H1 (cell line): ENCODE measurements at regions not wholly inside any gene's neighbourhood (a gene's known extent, or its start where the extent isn't known, plus 50 kb on each side); places are given as distances from the start of the nearest gene placed in this dataset.

Experiments used
- CTCF ChIA-PET: fragments of 300-600 bp; sonication (Branson Sonifier 250); formaldehyde crosslinking; loops from one replicate; lab custom pipeline; 2021; ENCODE audit not compliant: partially characterized antibody; lab: Charles Lee
- POLR2A ChIA-PET: fragments of 300-600 bp; sonication (Branson Sonifier 250); formaldehyde crosslinking; loops from one replicate; lab custom pipeline; 2021; ENCODE audit warnings: inconsistent platforms; ENCODE audit not compliant: partially characterized antibody; lab: Charles Lee
- DNase-seq, 2 experiments: peaks; one replicate each; pipeline versions ENCODE4 v3.0.0 to v3.0.0-alpha.2; 2010 to 2022; ENCODE audit warnings: low spot score in 2 of 2, low read depth in 1 of 2, mixed read lengths in 1 of 2
- FAIRE-seq: peaks from 2 replicates; lab custom pipeline; 2011; peaks lifted over from hg19 to GRCh38; lab: Jason Lieb, UNC
- H2AFZ ChIP-seq: 2 replicates; pipeline ENCODE4 v1.8.1; 2012; ENCODE audit warnings: low read length, inconsistent platforms
- H2AK5ac ChIP-seq: 2 replicates; pipeline ENCODE4 v1.6.1; 2013; ENCODE audit warnings: low read depth, low read length
- H2BK120ac ChIP-seq: replicated peaks from 2 replicates; pipeline ENCODE3; 2013; ENCODE audit warnings: low read depth, low read length, inconsistent platforms
- H2BK12ac ChIP-seq: 2 replicates; pipeline ENCODE4 v1.6.1; 2013; ENCODE audit warnings: low read depth, low read length
- H2BK15ac ChIP-seq: 2 replicates; pipeline ENCODE4 v1.6.1; 2013; ENCODE audit warnings: low read length
- H2BK20ac ChIP-seq: 2 replicates; pipeline ENCODE4 v1.6.1; 2013; ENCODE audit warnings: low read length
- H2BK5ac ChIP-seq: 2 replicates; pipeline ENCODE4 v1.6.1; 2013; ENCODE audit warnings: low read depth, low read length
- H3K14ac ChIP-seq: 2 replicates; pipeline ENCODE4 v1.6.1; 2013; ENCODE audit warnings: inconsistent platforms; ENCODE audit not compliant: insufficient read length
- H3K18ac ChIP-seq: 2 replicates; pipeline ENCODE4 v1.6.1; 2013; ENCODE audit warnings: low read length; ENCODE audit errors: extremely low read depth
- H3K23ac ChIP-seq: 2 replicates; pipeline ENCODE4 v1.6.1; 2013; ENCODE audit warnings: inconsistent platforms; ENCODE audit not compliant: insufficient read length
- H3K23me2 ChIP-seq: 2 replicates; pipeline ENCODE4 v1.6.1; 2013; ENCODE audit warnings: low read depth, low read length
- H3K27ac ChIP-seq: 2 replicates; pipeline ENCODE4 v1.6.1; 2011; ENCODE audit warnings: low read depth, low read length, inconsistent platforms
- H3K27me3 ChIP-seq, 4 experiments: replicated peaks in 1 of 4; 1 replicate in 1 of 4; 2 replicates in 3 of 4; pipeline versions ENCODE4 v1.6.1 to v1.8.1; 2011 to 2013; ENCODE audit warnings: low read length in 3 of 4, mild to moderate bottlenecking in 3 of 4, inconsistent platforms in 2 of 4, mixed read lengths in 2 of 4, moderate library complexity in 1 of 4; ENCODE audit not compliant: control insufficient read depth in 3 of 4, insufficient read depth in 3 of 4; ENCODE audit errors: extremely low read depth in 1 of 4
- H3K36me3 ChIP-seq, 4 experiments: 2 replicates each; pipeline versions ENCODE4 v1.6.1 to v1.8.1; 2011 to 2013; ENCODE audit warnings: mild to moderate bottlenecking in 4 of 4, low read length in 3 of 4, moderate library complexity in 2 of 4, control low read depth in 1 of 4, inconsistent platforms in 1 of 4; ENCODE audit not compliant: insufficient read depth in 4 of 4, control insufficient read depth in 2 of 4
- H3K4ac ChIP-seq: replicated peaks from 2 replicates; pipeline ENCODE3; 2013; ENCODE audit warnings: low read length, low read depth, mixed read lengths, inconsistent platforms; ENCODE audit not compliant: insufficient read length
- H3K4me1 ChIP-seq, 4 experiments: replicated peaks in 1 of 4; 1 replicate in 1 of 4; 2 replicates in 3 of 4; pipeline versions ENCODE4 v1.6.1 to v1.8.1; 2011 to 2013; ENCODE audit warnings: low read length in 3 of 4, inconsistent platforms in 2 of 4, mixed read lengths in 1 of 4; ENCODE audit not compliant: insufficient read depth in 4 of 4, control insufficient read depth in 3 of 4
- H3K4me2 ChIP-seq, 2 experiments: 2 replicates each; pipeline versions ENCODE4 v1.6.1 to v1.8.1; 2011 to 2013; ENCODE audit warnings: low read depth in 2 of 2, low read length in 2 of 2, control low read depth in 1 of 2, inconsistent platforms in 1 of 2, mild to moderate bottlenecking in 1 of 2; ENCODE audit not compliant: insufficient read depth in 1 of 2
- H3K4me3 ChIP-seq, 4 experiments: fragments of 200-600, 300-600 bp in 1 of 4; sonication (generic), shearing (Covaris generic), sonication (Bioruptor Twin) in 1 of 4; 2 replicates each; pipeline versions ENCODE4 v1.5.1 to v1.8.1; 2011 to 2016; ENCODE audit warnings: low read length in 4 of 4, low read depth in 3 of 4, control low read depth in 2 of 4, inconsistent platforms in 2 of 4, mild to moderate bottlenecking in 2 of 4, mixed read lengths in 1 of 4, moderate library complexity in 1 of 4; ENCODE audit not compliant: insufficient read depth in 2 of 4; ENCODE audit errors: extremely low read depth in 1 of 4
- H3K56ac ChIP-seq: replicated peaks from 2 replicates; pipeline ENCODE3; 2013; ENCODE audit warnings: low read depth, mild to moderate bottlenecking, mixed read lengths, low read length, inconsistent platforms; ENCODE audit not compliant: insufficient read length
- H3K79me1 ChIP-seq: 2 replicates; pipeline ENCODE4 v1.6.1; 2013; ENCODE audit warnings: low read depth, low read length, control low read depth
- H3K79me2 ChIP-seq, 2 experiments: 2 replicates each; pipeline versions ENCODE4 v1.6.1 to v1.8.1; 2012 to 2013; ENCODE audit warnings: low read length in 2 of 2, mild to moderate bottlenecking in 2 of 2, inconsistent platforms in 1 of 2; ENCODE audit not compliant: insufficient read depth in 2 of 2, control insufficient read depth in 1 of 2
- H3K9ac ChIP-seq, 4 experiments: replicated peaks in 1 of 4; 1 replicate in 1 of 4; 2 replicates in 3 of 4; pipeline versions ENCODE4 v1.6.1 to v1.8.1; 2011 to 2013; ENCODE audit warnings: low read depth in 3 of 4, low read length in 3 of 4, control low read depth in 2 of 4, mild to moderate bottlenecking in 2 of 4, moderate library complexity in 2 of 4, inconsistent platforms in 1 of 4; ENCODE audit errors: extremely low read depth in 1 of 4
- H3K9me3 ChIP-seq, 2 experiments: 2 replicates each; pipeline versions ENCODE4 v1.6.1 to v1.8.1; 2012 to 2013; ENCODE audit warnings: mild to moderate bottlenecking in 2 of 2, moderate library complexity in 2 of 2, control low read depth in 1 of 2, inconsistent platforms in 1 of 2, low read depth in 1 of 2, low read length in 1 of 2, mixed read lengths in 1 of 2; ENCODE audit not compliant: insufficient read depth in 2 of 2
- H4K20me1 ChIP-seq, 2 experiments: replicated peaks in 1 of 2; 2 replicates each; pipeline versions ENCODE3 to v1.8.1; 2011 to 2013; ENCODE audit warnings: inconsistent platforms in 2 of 2, low read length in 2 of 2, mild to moderate bottlenecking in 1 of 2; ENCODE audit not compliant: insufficient read depth in 2 of 2, control insufficient read depth in 1 of 2
- H4K5ac ChIP-seq: 2 replicates; pipeline ENCODE4 v1.6.1; 2013; ENCODE audit warnings: low read length, low read depth, mixed read lengths, inconsistent platforms; ENCODE audit not compliant: insufficient read length
- H4K8ac ChIP-seq: 2 replicates; pipeline ENCODE4 v1.8.0; 2013; ENCODE audit warnings: mild to moderate bottlenecking, moderate library complexity, low read length, inconsistent platforms; ENCODE audit not compliant: insufficient read depth; ENCODE audit errors: extremely low read depth
- H4K91ac ChIP-seq: replicated peaks from 2 replicates; pipeline ENCODE3; 2013; ENCODE audit warnings: low read length, mixed read lengths, inconsistent platforms; ENCODE audit not compliant: insufficient read length
- ASH2L ChIP-seq: fragments of 200-600, 300-600 bp; sonication (generic); IDR thresholded peaks from one replicate; pipeline ENCODE4 v1.7.1; 2017; ENCODE audit warnings: low read length
- CBX8 ChIP-seq: fragments of 300-800, 300-1000 bp; sonication (generic); IDR thresholded peaks from 2 replicates; pipeline ENCODE4 v1.7.1; 2016; ENCODE audit warnings: low read depth, low read length, borderline replicate concordance
- FOSL1 ChIP-seq: IDR thresholded peaks from 2 replicates; pipeline ENCODE4 v1.6.1; 2011; ENCODE audit warnings: mild to moderate bottlenecking, low read depth, low read length, moderate library complexity; ENCODE audit not compliant: insufficient read depth
- GABPA ChIP-seq: IDR thresholded peaks from 2 replicates; pipeline ENCODE4 v1.6.1; 2011; ENCODE audit warnings: mild to moderate bottlenecking, low read length, moderate library complexity, borderline replicate concordance; ENCODE audit not compliant: insufficient read depth
- JUN ChIP-seq: IDR thresholded peaks from 2 replicates; pipeline ENCODE4 v1.6.1; 2011; ENCODE audit warnings: low read depth, mild to moderate bottlenecking, improper control_type of control experiment, low read length
- RBBP5 ChIP-seq: IDR thresholded peaks from 2 replicates; pipeline ENCODE4 v1.7.1; 2012; ENCODE audit warnings: low read depth, mild to moderate bottlenecking, inconsistent platforms, low read length, moderate library complexity, borderline replicate concordance
- RNF2 ChIP-seq: fragments of 200-900, 300-1000 bp; sonication (generic); IDR thresholded peaks from 2 replicates; pipeline ENCODE4 v1.7.1; 2016; ENCODE audit warnings: borderline replicate concordance, low read depth, mild to moderate bottlenecking, antibody characterized with exemption, low read length; ENCODE audit not compliant: poor library complexity, severe bottlenecking; ENCODE audit errors: missing control alignments
- SRF ChIP-seq: IDR thresholded peaks from 2 replicates; pipeline ENCODE4 v1.6.1; 2011; ENCODE audit warnings: mild to moderate bottlenecking, low read depth, low read length, moderate library complexity
- TEAD4 ChIP-seq: IDR thresholded peaks from 2 replicates; pipeline ENCODE4 v1.6.1; 2012; ENCODE audit warnings: low read depth, low read length, inconsistent platforms, mixed read lengths
- WGBS, 2 experiments: shearing (Covaris generic) in 1 of 2; methylation state at CpG; one replicate each; pipeline versions ENCODE4 v1.1.6 to v1.1.7; 2013 to 2015; ENCODE audit warnings: low lambda C conversion rate in 2 of 2, mixed read lengths in 2 of 2, inconsistent platforms in 1 of 2, low coverage in 1 of 2, missing lambda C conversion rate in 1 of 2; ENCODE audit not compliant: insufficient replicate concordance in 2 of 2, insufficient coverage in 1 of 2, insufficient read length in 1 of 2; ENCODE audit errors: extremely low coverage in 1 of 2, missing lambda C conversion rate in 1 of 2; 5-methylcytosine and 5-hydroxymethylcytosine counted together

DNA sequence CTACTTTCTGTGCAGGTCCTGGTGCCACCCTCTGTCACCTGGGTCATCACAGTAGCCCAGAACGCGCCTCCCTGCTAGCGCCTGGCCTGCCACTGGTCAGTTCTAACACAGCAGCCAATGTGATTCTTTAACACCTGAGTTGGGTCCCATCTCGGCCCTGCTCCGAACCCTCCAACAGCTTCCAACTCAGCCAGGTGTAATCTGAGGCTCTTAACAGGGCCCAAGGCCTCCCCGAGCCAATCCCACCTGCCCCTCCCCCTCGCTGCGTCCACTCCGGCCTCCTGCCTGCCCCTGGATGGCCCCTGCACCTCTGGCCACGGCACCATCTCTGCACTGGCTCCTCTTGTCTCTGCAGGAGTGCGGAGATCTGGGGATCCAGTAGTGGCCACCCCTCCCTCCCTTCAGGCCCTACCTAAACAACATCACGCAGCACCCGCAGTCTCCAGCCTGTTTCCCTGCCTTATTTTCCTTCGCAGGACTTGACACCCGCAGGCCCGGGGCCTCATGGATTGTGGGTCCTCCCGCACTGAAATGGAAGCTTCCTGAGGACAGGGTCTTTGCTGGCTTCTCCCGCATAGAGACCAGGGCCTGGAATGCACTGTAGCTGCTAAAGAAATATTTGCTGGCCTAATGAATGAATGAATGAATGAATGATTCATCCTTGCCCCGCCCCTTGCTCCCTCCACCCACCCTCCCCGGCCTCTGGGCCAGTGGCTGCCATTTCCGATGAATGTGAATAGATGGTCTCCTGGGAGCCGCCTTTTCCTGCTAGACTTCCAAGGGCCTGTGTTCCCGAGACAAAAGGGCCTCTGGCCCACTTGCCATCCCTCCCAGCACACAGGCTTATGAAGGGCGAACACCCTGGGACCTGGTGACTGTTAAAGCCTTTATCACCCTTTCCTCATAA, 174.8 kb upstream of the FOXF1 start:
- no peak for FAIRE-seq
- CTCF ChIA-PET: interaction anchor here (1.7 kb wide), 1 partner anchor 182 kb away, joined by 4 read pairs; no protein-coding TSS in a partner anchor
- 83% methylated on average over 21 of the region's 24 CpGs; no CpG with 5 or more reads in 1 of the 2 experiments for WGBS, 2 experiments

More for the DNA sequence above, 174.8 kb upstream of the FOXF1 start:
- Histone ChIP-seq H2BK15ac (no peak overlapping the region), H3K27me3 (0 out of 7 replicates have a peak, but pooled peaks cover 0 to 2% (median 0%) of the 10 kb centered on the region in 4 experiments), H3K23ac (no peak overlapping the region), H2BK5ac (no peak overlapping the region), H2BK12ac (no peak overlapping the region), H3K4ac (no peak overlapping the region), H3K4me3 (no peak overlapping the region), H2AK5ac (no peak overlapping the region), H4K8ac (no peak overlapping the region; the same call in 1 of the 2 replicates), H2AFZ (no peak overlapping the region), H3K14ac (no peak overlapping the region), H3K56ac (no peak overlapping the region), H3K79me2 (no peaks in the 10 kb centered on the region), H2BK20ac (no peak overlapping the region), H4K91ac (no peak overlapping the region), H3K36me3 (no peaks in the 10 kb centered on the region), H2BK120ac (no peak overlapping the region), H3K9ac (no peak overlapping the region), H3K27ac (no peak overlapping the region), H3K79me1 (no peaks in the 10 kb centered on the region), H4K5ac (no peak overlapping the region), H3K4me1 (peaks cover 0 to 11% (median 1%) of the 10 kb centered on the region in 4 experiments; a peak in 3 of 7 replicates), H3K4me2 (no peak overlapping the region)
- POLR2A ChIA-PET: no interaction called here
- DNase-seq: no peak
- TF ChIP-seq RBBP5: no peak
- TF ChIP-seq TEAD4: no peak
- TF ChIP-seq CBX8: no peak
- no peak for TF ChIP-seq RNF2
- TF ChIP-seq FOSL1: no peak
- TF ChIP-seq SRF: no peak
- no peak for TF ChIP-seq ASH2L
- TF ChIP-seq JUN: no peak
- TF ChIP-seq GABPA: no peak
- TF ChIP-seq, all 59 proteins: peak for 0
- Histone ChIP-seq H3K23me2 (no peaks in the 10 kb centered on the region), H4K20me1 (no peaks in the 10 kb centered on the region), H3K18ac (no peak overlapping the region), H3K9me3 (no peaks in the 10 kb centered on the region)
